Neuron (in vitro differentiated cells): ENCODE measurements at regions not wholly inside any gene's neighbourhood (a gene's known extent, or its start where the extent isn't known, plus 50 kb on each side); places are given as distances from the start of the nearest gene placed in this dataset.

Experiments
- H2AFZ ChIP-seq: one replicate; pipeline ENCODE4 v1.6.1; 2013; ENCODE audit warnings: low read depth, mild to moderate bottlenecking, inconsistent platforms, low read length, moderate library complexity
- H3K27me3 ChIP-seq: one replicate; pipeline ENCODE4 v1.6.1; 2013; ENCODE audit warnings: low read length; ENCODE audit not compliant: insufficient read depth
- H3K36me3 ChIP-seq: one replicate; pipeline ENCODE4 v1.6.1; 2013; ENCODE audit warnings: low read length; ENCODE audit not compliant: insufficient read depth
- H3K4me1 ChIP-seq: one replicate; pipeline ENCODE4 v1.6.1; 2013; ENCODE audit warnings: low read length; ENCODE audit not compliant: insufficient read depth
- H3K4me3 ChIP-seq: 2 replicates; pipeline ENCODE4 v1.5.1; 2013; ENCODE audit warnings: mild to moderate bottlenecking, low read length, moderate library complexity
- H3K9me3 ChIP-seq: one replicate; pipeline ENCODE4 v1.6.1; 2013; ENCODE audit warnings: low read length

GRCh38 chr5:67487862-67488261 lies 291.3 kb upstream of the CD180 start:
- H3K9me3 ChIP-seq: no peaks in the 10 kb centered on the region
- no peaks in the 10 kb centered on the region for H3K4me1 ChIP-seq
- H2AFZ ChIP-seq: no peak overlapping the region
- H3K4me3 ChIP-seq: no peak overlapping the region
- no peaks in the 10 kb centered on the region for H3K27me3 ChIP-seq
- H3K36me3 ChIP-seq: no peaks in the 10 kb centered on the region

- Histone ChIP-seq H3K36me3 (no peaks in the 10 kb centered on the region), H3K27me3 (no peaks in the 10 kb centered on the region), H3K9me3 (no peaks in the 10 kb centered on the region), H3K4me1 (no peaks in the 10 kb centered on the region), H3K4me3 (no peak overlapping the region), H2AFZ (no peak overlapping the region)
Observed at GRCh38 chr5:67483453-67484030, 286.9 kb upstream of the CD180 start.

- Histone ChIP-seq H3K27me3 (no peaks in the 10 kb centered on the region), H3K9me3 (no peaks in the 10 kb centered on the region), H3K4me1 (no peaks in the 10 kb centered on the region), H2AFZ (no peak overlapping the region), H3K4me3 (no peak overlapping the region), H3K36me3 (no peaks in the 10 kb centered on the region)
Observed at GRCh38 chr5:67481362-67481761, 284.8 kb upstream of the CD180 start.

GRCh38 chr5:67478337-67478736 lies 281.7 kb upstream of the CD180 start:
- Histone ChIP-seq H3K9me3 (no peaks in the 10 kb centered on the region), H2AFZ (no peak overlapping the region), H3K4me3 (no peak overlapping the region), H3K27me3 (no peaks in the 10 kb centered on the region), H3K36me3 (no peaks in the 10 kb centered on the region), H3K4me1 (no peaks in the 10 kb centered on the region)

GRCh38 chr5:67476995-67477394 lies 280.4 kb upstream of the CD180 start:
- H3K4me1 ChIP-seq: no peaks in the 10 kb centered on the region
- H3K36me3 ChIP-seq: no peaks in the 10 kb centered on the region
- no peak overlapping the region for H3K4me3 ChIP-seq
- H2AFZ ChIP-seq: no peak overlapping the region
- H3K27me3 ChIP-seq: no peaks in the 10 kb centered on the region
- H3K9me3 ChIP-seq: no peaks in the 10 kb centered on the region

GRCh38 chr5:67476531-67476930 lies 279.9 kb upstream of the CD180 start:
- no peaks in the 10 kb centered on the region for H3K36me3 ChIP-seq
- H3K27me3 ChIP-seq: no peaks in the 10 kb centered on the region
- no peak overlapping the region for H2AFZ ChIP-seq
- H3K4me1 ChIP-seq: no peaks in the 10 kb centered on the region
- no peaks in the 10 kb centered on the region for H3K9me3 ChIP-seq
- no peak overlapping the region for H3K4me3 ChIP-seq

GRCh38 chr5:67475489-67475888 lies 278.9 kb upstream of the CD180 start:
- H3K4me3 ChIP-seq: no peak overlapping the region
- H2AFZ ChIP-seq: no peak overlapping the region
- H3K9me3 ChIP-seq: no peaks in the 10 kb centered on the region
- no peaks in the 10 kb centered on the region for H3K36me3 ChIP-seq
- H3K4me1 ChIP-seq: no peaks in the 10 kb centered on the region
- no peaks in the 10 kb centered on the region for H3K27me3 ChIP-seq

- H3K27me3 ChIP-seq: no peaks in the 10 kb centered on the region
- H3K9me3 ChIP-seq: no peaks in the 10 kb centered on the region
- no peaks in the 10 kb centered on the region for H3K4me1 ChIP-seq
- no peak overlapping the region for H2AFZ ChIP-seq
- H3K36me3 ChIP-seq: no peaks in the 10 kb centered on the region
- no peak overlapping the region for H3K4me3 ChIP-seq
Observed at GRCh38 chr5:67474597-67475238, 278.1 kb upstream of the CD180 start.

- no peaks in the 10 kb centered on the region for H3K36me3 ChIP-seq
- no peaks in the 10 kb centered on the region for H3K4me1 ChIP-seq
- no peak overlapping the region for H2AFZ ChIP-seq
- no peaks in the 10 kb centered on the region for H3K9me3 ChIP-seq
- no peak overlapping the region for H3K4me3 ChIP-seq
- H3K27me3 ChIP-seq: no peaks in the 10 kb centered on the region
Observed at GRCh38 chr5:67467110-67467509, 270.5 kb upstream of the CD180 start.

- H3K4me3 ChIP-seq: no peak overlapping the region
- H3K27me3 ChIP-seq: no peaks in the 10 kb centered on the region
- no peaks in the 10 kb centered on the region for H3K36me3 ChIP-seq
- no peaks in the 10 kb centered on the region for H3K9me3 ChIP-seq
- no peak overlapping the region for H2AFZ ChIP-seq
- no peaks in the 10 kb centered on the region for H3K4me1 ChIP-seq
Observed at GRCh38 chr5:67465537-67466207, 269.1 kb upstream of the CD180 start.

- no peaks in the 10 kb centered on the region for H3K27me3 ChIP-seq
- H3K4me1 ChIP-seq: no peaks in the 10 kb centered on the region
- no peak overlapping the region for H2AFZ ChIP-seq
- H3K36me3 ChIP-seq: no peaks in the 10 kb centered on the region
- no peak overlapping the region for H3K4me3 ChIP-seq
- no peaks in the 10 kb centered on the region for H3K9me3 ChIP-seq
Observed at GRCh38 chr5:67462147-67462546, 265.5 kb upstream of the CD180 start.

- H3K27me3 ChIP-seq: no peaks in the 10 kb centered on the region
- no peaks in the 10 kb centered on the region for H3K9me3 ChIP-seq
- H3K4me3 ChIP-seq: no peak overlapping the region
- no peaks in the 10 kb centered on the region for H3K36me3 ChIP-seq
- no peak overlapping the region for H2AFZ ChIP-seq
- H3K4me1 ChIP-seq: no peaks in the 10 kb centered on the region
Observed at GRCh38 chr5:67459253-67459652, 262.7 kb upstream of the CD180 start.

- Histone ChIP-seq H2AFZ (no peak overlapping the region), H3K36me3 (no peaks in the 10 kb centered on the region), H3K27me3 (no peaks in the 10 kb centered on the region), H3K9me3 (no peaks in the 10 kb centered on the region), H3K4me3 (no peak overlapping the region), H3K4me1 (no peaks in the 10 kb centered on the region)
Observed at GRCh38 chr5:67455970-67456369, 259.4 kb upstream of the CD180 start.
